ENCODE measurements at regions not wholly inside any gene's neighbourhood (a gene's known extent, or its start where the extent isn't known, plus 50 kb on each side); places are given as distances from the start of the nearest gene placed in this dataset.

DNA sequence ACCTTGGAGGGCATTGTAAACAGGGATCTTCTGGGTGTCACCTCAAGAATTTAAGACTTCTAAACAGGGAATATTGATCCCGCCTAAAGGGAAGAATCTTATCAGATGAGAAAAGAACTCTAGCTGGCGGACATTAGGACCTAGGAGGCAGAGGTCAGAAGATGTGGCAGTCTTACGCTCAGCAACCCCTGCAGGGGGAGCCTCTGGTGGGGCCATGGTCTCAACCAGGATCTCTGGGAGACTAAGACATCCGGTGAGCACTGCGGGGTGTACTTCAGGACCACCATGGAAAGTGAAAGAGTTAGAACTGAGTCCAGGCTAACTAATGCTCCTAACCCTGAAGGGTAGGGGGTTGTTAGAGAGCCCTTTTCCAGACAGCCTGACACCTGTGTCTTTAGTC, 295.2 kb downstream of the VGLL3 start:
- TF ChIP-seq, protein P1, sequence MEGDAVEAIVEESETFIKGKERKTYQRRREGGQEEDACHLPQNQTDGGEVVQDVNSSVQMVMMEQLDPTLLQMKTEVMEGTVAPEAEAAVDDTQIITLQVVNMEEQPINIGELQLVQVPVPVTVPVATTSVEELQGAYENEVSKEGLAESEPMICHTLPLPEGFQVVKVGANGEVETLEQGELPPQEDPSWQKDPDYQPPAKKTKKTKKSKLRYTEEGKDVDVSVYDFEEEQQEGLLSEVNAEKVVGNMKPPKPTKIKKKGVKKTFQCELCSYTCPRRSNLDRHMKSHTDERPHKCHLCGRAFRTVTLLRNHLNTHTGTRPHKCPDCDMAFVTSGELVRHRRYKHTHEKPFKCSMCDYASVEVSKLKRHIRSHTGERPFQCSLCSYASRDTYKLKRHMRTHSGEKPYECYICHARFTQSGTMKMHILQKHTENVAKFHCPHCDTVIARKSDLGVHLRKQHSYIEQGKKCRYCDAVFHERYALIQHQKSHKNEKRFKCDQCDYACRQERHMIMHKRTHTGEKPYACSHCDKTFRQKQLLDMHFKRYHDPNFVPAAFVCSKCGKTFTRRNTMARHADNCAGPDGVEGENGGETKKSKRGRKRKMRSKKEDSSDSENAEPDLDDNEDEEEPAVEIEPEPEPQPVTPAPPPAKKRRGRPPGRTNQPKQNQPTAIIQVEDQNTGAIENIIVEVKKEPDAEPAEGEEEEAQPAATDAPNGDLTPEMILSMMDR (IDR thresholded peaks at IDR 0.05), result no peak

DNA sequence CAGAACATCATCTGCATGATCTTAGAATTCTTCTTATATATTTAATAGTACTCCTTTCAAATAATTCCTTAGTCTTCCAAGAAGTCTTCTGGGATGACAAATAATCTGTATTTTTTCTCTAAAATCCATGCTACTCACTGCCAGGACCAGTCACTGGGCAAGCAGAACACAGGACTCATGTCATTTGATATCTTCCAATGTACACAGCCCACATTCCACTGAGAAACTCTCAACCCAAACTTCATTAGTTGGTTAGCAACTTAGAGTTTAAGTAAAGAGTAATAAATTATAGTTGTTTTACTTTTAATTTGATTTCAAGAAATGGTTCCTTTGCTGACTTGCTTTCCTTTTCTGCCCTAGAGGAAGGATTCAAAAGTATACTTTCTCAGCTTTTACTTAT, 317.0 kb downstream of the VGLL3 start:
- TF ChIP-seq, protein P1 (IDR thresholded peaks at IDR 0.05), result no peak

DNA sequence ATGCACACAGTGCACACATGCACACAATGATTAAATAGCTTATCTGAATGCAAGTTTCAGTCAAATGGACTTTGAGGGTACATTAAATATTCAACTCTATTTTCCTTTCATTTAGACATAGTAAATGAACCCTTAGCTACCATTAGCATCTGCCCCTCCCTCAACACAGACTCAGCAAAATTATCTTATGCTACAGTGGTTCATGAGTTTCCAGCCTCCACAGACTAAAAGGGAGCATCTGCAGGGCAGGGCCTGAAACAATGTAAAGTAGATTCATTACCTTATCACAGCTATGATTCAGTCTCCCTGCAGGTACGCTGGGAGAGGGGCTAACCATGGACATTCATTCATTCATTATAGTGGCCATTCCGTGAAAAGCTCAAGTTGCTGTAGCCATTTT, 329.1 kb downstream of the VGLL3 start:
- TF ChIP-seq, protein P1 (IDR thresholded peaks at IDR 0.05), result no peak

DNA sequence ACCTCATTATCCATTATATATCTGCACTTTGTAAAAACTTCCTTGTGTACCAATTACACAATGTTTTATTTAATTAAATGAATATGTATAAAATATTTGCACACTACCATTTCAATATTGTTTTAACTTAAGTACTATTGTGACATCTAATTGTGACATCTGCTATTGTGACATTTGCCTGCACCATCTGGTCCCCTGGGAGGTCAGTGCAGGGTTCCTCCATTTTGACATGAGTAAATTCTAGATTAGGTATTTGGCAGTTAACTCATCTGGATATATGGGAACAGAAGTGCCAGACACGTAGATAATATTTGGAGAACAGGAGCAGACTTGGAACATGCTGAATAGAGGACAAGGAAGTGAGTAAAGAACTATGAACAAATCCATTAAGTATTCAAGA, 332.1 kb downstream of the VGLL3 start:
- TF ChIP-seq, protein P1 (IDR thresholded peaks at IDR 0.05), result no peak

DNA sequence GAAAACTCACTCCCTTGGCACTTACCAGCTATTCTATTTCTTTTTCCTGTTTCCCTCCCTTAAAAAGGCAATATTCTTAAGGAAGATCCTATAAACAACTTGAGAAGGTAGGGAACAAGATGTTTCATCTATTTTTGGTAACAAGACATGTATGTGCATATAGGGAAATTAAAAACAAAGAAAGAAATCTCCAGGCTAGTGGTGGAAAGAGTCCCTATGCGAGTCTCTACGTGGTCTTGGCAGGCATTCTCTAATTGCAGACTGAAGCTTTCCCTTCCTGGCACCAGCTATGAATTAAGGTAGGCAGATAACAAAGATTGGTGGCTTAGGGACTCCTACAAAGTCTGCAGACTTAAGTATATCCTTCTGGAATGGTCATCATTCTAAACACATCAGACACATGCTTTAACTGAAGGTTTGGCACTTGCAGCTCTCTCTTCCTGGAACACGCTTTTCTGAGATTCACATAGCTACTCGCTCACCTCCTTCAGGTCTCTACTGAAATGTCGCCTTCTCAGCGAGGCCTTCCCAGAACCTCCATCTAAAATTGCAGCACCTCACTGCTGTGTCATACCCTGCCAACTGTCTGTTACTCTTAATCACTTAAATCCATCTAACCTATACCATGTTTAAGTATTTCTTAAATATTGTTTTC, 336.0 kb downstream of the VGLL3 start:
- TF ChIP-seq, protein P1 (IDR thresholded peaks at IDR 0.05), result no peak

DNA sequence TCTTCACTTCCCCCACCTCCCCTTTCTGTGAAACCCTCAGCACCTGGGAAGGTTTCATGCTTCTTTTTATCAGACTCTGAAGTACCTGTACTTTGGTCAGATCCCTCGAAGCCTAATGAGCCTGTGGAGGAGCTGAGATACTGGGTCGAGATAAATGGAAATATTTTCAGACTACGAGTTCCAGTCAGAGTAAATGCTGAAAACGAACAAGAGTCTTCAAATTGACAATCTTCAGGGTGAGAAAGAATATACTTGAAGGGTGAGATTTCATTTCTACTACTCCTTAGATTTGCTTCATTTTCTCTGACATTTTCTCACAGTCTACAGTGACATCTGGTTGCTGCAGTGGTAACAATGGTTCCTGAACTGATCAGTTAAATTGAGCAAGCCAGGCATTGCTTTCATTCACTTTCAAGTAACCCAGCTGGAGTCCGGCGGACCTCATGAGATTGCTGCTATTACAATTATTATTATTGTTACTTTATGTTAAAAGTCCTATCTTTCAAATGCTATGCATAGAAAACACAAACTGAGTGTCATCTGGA, 337.2 kb downstream of the VGLL3 start:
- TF ChIP-seq, protein P1 (IDR thresholded peaks at IDR 0.05), result no peak

DNA sequence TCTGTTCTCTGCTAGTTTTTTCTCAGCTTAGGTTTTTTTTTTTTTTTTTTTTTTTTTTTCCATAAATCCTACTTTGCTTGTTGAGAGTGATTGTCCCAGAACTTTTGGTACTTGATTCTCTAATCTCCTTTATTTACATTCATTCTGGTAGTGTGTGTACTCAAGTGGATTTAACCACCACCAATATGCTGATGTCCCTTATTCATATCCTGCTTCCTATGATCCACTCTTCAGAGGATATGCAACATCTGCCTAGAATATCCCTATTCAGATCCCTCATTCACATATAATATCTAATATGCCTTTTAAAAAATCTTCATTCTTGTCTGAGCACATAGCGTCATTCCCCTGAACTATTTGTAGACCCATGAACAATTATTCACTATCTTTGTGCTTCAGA, 342.9 kb downstream of the VGLL3 start:
- TF ChIP-seq, protein P1 (IDR thresholded peaks at IDR 0.05), result no peak

DNA sequence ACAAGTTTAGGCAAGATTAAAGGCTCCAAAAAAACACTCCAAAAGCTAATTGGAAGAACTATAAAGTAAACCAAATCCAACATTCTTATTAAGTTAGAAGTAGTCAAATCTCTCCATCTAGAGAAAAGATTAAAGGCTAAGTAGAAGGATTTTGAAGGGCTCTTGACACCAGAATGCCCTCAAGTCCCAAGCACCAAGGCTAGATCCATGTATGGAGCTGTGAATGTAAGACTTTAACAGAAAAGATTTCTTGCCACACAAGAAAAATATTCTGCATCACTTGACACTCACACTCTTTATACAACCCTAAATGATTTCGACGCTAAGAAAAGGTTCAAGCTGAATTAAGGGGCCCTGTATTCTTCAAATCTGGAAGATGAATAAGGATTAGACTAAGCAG, 345.2 kb downstream of the VGLL3 start:
- TF ChIP-seq, protein P1 (IDR thresholded peaks at IDR 0.05), result no peak

All from LNCAP (cell line).